ENCODE measurements at regions not wholly inside any gene's neighbourhood (a gene's known extent, or its start where the extent isn't known, plus 50 kb on each side); places are given as distances from the start of the nearest gene placed in this dataset.

DNA sequence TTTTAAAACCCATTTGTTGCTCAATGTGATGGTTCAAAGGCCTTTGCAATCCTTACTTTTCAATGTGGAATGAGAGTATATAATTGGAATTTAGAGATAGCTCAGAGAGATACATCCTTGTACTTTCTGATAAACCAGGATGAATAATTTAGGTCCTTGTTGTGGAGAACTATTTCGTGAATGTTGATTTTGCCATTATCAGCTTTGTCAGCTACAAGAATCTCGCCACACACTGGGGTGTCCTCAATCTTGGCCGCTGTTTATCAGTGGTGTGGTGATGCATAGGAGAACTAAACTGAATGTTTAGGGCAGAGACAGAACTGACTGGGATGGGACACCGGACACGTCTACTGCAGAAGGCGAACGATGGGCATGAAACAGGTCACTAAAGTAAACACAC is 111.2 kb upstream of the SLC35B3 start:
- Histone ChIP-seq H4K20me1 (ENCODE audit: insufficient read depth, low read length) (no peaks in the 10 kb centered on the region), H3K79me2 (ENCODE audit: insufficient read depth, low read length) (no peaks in the 10 kb centered on the region), H3K4me1 (ENCODE audit: insufficient read depth, low read length) (no peaks in the 10 kb centered on the region), H3K4me2 (ENCODE audit: low read depth, low read length) (no peak overlapping the region), H3K27ac (ENCODE audit: extremely low read length, insufficient read depth, low read length) (no peak overlapping the region), H3K9me3 (ENCODE audit: low read length) (peaks cover 11% of the 10 kb centered on the region; the same call in 1 of the 2 replicates), H3K27me3 (ENCODE audit: control insufficient read depth in 1 of 2, insufficient read depth in 2 of 2, low read length in 2 of 2) (no peaks in the 10 kb centered on the region), H3K4me3 (replicated peaks in 1 of 3; ENCODE audit: insufficient read depth in 1 of 3, low read depth in 2 of 3, low read length in 3 of 3) (no peak overlapping the region), H3K36me3 (replicated peaks in 1 of 2; ENCODE audit: control insufficient read depth in 1 of 2, insufficient read depth in 2 of 2, low read length in 2 of 2) (no peaks in the 10 kb centered on the region), H2AFZ (ENCODE audit: low read length) (no peak overlapping the region), H3K9ac (ENCODE audit: insufficient read depth, low read depth, low read length) (no peak overlapping the region)
- POLR2A ChIA-PET, result no interaction called here
- CTCF ChIA-PET (ENCODE audit: low intra/inter-chr PET ratio, low total read pairs), result no interaction called here
- TF ChIP-seq, protein P1, sequence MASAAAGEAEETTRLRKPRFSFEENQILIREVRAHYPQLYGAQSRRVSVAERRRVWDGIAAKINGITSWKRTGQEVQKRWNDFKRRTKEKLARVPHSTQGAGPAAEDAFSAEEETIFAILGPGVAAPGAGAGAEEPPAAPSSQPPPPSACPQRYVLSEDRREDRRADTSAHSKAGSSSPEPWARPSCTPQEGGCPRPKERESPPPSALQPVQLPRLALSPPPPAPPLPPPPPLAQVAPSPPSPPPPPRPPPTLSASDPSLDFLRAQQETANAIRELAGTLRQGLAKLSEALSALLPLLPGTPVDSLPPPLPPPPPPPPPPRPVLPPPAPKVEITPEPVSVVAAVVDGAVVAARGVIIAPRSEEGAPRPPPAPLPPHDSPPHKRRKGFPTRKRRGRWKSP (CRISPR knock-in tag; IDR thresholded peaks at IDR 0.05), result no peak
- TF ChIP-seq ATAD3A (CRISPR knock-in tag; IDR thresholded peaks at IDR 0.05) (no peak), ZNF572 (CRISPR knock-in tag; IDR thresholded peaks at IDR 0.05) (no peak), CTCF (CRISPR knock-in tag; IDR thresholded peaks at IDR 0.05) (no peak), ZNF513 (CRISPR knock-in tag; conservative IDR thresholded peaks at IDR 0.05) (no peak), PITX1 (CRISPR knock-in tag; IDR thresholded peaks at IDR 0.05) (no peak), FOXK2 (IDR thresholded peaks at IDR 0.05) (no peak), KDM3A (CRISPR knock-in tag; IDR thresholded peaks at IDR 0.05; ENCODE audit: low read depth) (no peak), HOXA7 (CRISPR knock-in tag; IDR thresholded peaks at IDR 0.05) (no peak), TEAD3 (CRISPR knock-in tag; optimal IDR thresholded peaks at IDR 0.05; ENCODE audit: borderline replicate concordance) (no peak)
- TF ChIP-seq, protein P2, sequence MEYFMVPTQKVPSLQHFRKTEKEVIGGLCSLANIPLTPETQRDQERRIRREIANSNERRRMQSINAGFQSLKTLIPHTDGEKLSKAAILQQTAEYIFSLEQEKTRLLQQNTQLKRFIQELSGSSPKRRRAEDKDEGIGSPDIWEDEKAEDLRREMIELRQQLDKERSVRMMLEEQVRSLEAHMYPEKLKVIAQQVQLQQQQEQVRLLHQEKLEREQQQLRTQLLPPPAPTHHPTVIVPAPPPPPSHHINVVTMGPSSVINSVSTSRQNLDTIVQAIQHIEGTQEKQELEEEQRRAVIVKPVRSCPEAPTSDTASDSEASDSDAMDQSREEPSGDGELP (IDR thresholded peaks at IDR 0.05; ENCODE audit: borderline replicate concordance, low read depth), result no peak
- TF ChIP-seq, protein P3, sequence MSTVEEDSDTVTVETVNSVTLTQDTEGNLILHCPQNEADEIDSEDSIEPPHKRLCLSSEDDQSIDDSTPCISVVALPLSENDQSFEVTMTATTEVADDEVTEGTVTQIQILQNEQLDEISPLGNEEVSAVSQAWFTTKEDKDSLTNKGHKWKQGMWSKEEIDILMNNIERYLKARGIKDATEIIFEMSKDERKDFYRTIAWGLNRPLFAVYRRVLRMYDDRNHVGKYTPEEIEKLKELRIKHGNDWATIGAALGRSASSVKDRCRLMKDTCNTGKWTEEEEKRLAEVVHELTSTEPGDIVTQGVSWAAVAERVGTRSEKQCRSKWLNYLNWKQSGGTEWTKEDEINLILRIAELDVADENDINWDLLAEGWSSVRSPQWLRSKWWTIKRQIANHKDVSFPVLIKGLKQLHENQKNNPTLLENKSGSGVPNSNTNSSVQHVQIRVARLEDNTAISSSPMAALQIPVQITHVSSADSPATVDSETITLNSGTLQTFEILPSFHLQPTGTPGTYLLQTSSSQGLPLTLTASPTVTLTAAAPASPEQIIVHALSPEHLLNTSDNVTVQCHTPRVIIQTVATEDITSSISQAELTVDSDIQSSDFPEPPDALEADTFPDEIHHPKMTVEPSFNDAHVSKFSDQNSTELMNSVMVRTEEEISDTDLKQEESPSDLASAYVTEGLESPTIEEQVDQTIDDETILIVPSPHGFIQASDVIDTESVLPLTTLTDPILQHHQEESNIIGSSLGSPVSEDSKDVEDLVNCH (CRISPR knock-in tag; IDR thresholded peaks at IDR 0.05), result no peak
- TF ChIP-seq, protein P4, sequence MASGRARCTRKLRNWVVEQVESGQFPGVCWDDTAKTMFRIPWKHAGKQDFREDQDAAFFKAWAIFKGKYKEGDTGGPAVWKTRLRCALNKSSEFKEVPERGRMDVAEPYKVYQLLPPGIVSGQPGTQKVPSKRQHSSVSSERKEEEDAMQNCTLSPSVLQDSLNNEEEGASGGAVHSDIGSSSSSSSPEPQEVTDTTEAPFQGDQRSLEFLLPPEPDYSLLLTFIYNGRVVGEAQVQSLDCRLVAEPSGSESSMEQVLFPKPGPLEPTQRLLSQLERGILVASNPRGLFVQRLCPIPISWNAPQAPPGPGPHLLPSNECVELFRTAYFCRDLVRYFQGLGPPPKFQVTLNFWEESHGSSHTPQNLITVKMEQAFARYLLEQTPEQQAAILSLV (CRISPR knock-in tag; IDR thresholded peaks at IDR 0.05; ENCODE audit: borderline replicate concordance), result no peak
- in situ Hi-C loops (cut with HindIII; ENCODE audit: extremely low pct_ligation_motif_present, low pct_unique_long_range_greater_than_20kb) (loop anchor here (25.0 kb wide), 1 partner anchor 1891 kb away; no protein-coding TSS in a partner anchor), intact Hi-C loops (cut with micrococcal nuclease; ENCODE audit: unreplicated experiment) (no loop called here)
- WGBS (ENCODE audit: low lambda C conversion rate), result 48% methylated on average over 7 of the region's 7 CpGs
- no peak for ATAC-seq
- no TSS peak for BruUV-seq (replicated peaks)
- DNase-seq (ENCODE audit: low spot score), result no peak
- FAIRE-seq, result no peak

Measured in HepG2 (cell line).